ENCODE measurements at regions not wholly inside any gene's neighbourhood (a gene's known extent, or its start where the extent isn't known, plus 50 kb on each side); places are given as distances from the start of the nearest gene placed in this dataset.

- ATAC-seq (ENCODE audit: low read depth): no peak
- Histone ChIP-seq H3K4me3 (ENCODE audit: severe bottlenecking) (no peak overlapping the region), H3K27ac (ENCODE audit: poor library complexity, severe bottlenecking) (no peak overlapping the region), H3K36me3 (ENCODE audit: low read depth) (no peaks in the 10 kb centered on the region), H3K4me1 (ENCODE audit: insufficient read depth, poor library complexity, severe bottlenecking) (no peaks in the 10 kb centered on the region), H3K27me3 (ENCODE audit: insufficient read depth, poor library complexity, severe bottlenecking) (no peaks in the 10 kb centered on the region), H3K9me3 (ENCODE audit: severe bottlenecking) (no peaks in the 10 kb centered on the region)
- TF ChIP-seq, protein P1, sequence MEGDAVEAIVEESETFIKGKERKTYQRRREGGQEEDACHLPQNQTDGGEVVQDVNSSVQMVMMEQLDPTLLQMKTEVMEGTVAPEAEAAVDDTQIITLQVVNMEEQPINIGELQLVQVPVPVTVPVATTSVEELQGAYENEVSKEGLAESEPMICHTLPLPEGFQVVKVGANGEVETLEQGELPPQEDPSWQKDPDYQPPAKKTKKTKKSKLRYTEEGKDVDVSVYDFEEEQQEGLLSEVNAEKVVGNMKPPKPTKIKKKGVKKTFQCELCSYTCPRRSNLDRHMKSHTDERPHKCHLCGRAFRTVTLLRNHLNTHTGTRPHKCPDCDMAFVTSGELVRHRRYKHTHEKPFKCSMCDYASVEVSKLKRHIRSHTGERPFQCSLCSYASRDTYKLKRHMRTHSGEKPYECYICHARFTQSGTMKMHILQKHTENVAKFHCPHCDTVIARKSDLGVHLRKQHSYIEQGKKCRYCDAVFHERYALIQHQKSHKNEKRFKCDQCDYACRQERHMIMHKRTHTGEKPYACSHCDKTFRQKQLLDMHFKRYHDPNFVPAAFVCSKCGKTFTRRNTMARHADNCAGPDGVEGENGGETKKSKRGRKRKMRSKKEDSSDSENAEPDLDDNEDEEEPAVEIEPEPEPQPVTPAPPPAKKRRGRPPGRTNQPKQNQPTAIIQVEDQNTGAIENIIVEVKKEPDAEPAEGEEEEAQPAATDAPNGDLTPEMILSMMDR (IDR thresholded peaks at IDR 0.05; ENCODE audit: poor library complexity, severe bottlenecking): no peak
- no peak for DNase-seq (ENCODE audit: low spot score)
These were observed 168.0 kb upstream of the PHYHIPL start for GRCh38 chr10:59008452-59008851.

DNA sequence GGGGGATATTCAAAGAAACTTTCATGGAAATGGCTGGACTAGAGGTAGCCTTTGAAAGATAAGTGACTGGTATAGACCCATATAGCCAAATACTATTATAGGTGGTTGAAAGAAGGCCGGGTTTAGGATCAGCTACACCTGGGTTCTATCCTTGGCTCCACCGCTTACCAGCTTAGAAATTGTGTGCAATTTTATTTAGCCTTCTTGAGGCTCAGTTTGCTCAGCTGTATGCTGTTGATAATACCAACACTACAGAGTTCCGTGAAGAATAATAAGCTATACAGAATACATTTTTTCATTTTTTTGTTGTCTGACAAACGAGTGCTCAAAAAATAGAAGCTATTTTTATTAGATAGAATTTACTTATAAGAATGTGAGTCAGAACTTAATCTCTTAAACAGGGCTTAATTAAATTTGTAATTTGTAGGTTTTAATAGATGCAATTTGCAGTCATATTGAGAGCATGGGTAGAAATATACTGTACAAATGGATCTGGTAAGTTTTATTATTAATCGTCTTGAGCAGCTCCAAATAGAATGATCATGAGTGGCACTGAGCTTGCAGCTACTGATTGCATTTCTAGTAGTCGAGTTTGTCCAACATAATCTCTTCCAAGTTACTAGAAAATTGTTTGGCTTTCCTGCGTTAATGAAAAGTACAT lies 164.3 kb upstream of the PHYHIPL start:
- Histone ChIP-seq H3K4me1 (ENCODE audit: insufficient read depth, poor library complexity, severe bottlenecking) (no peaks in the 10 kb centered on the region), H3K36me3 (ENCODE audit: low read depth) (no peaks in the 10 kb centered on the region), H3K4me3 (ENCODE audit: severe bottlenecking) (no peak overlapping the region), H3K27me3 (ENCODE audit: insufficient read depth, poor library complexity, severe bottlenecking) (no peaks in the 10 kb centered on the region), H3K9me3 (ENCODE audit: severe bottlenecking) (no peaks in the 10 kb centered on the region), H3K27ac (ENCODE audit: poor library complexity, severe bottlenecking) (no peak overlapping the region)
- DNase-seq (ENCODE audit: low spot score): no peak
- ATAC-seq (ENCODE audit: low read depth): no peak
- TF ChIP-seq, protein P1 (IDR thresholded peaks at IDR 0.05; ENCODE audit: poor library complexity, severe bottlenecking): no peak

GRCh38 chr10:59012839-59013238 lies 163.6 kb upstream of the PHYHIPL start:
- ATAC-seq (ENCODE audit: low read depth) (no peak), DNase-seq (ENCODE audit: low spot score) (no peak)
- Histone ChIP-seq H3K27me3 (ENCODE audit: insufficient read depth, poor library complexity, severe bottlenecking) (no peaks in the 10 kb centered on the region), H3K4me1 (ENCODE audit: insufficient read depth, poor library complexity, severe bottlenecking) (no peaks in the 10 kb centered on the region), H3K27ac (ENCODE audit: poor library complexity, severe bottlenecking) (no peak overlapping the region), H3K4me3 (ENCODE audit: severe bottlenecking) (no peak overlapping the region), H3K9me3 (ENCODE audit: severe bottlenecking) (no peaks in the 10 kb centered on the region), H3K36me3 (ENCODE audit: low read depth) (no peaks in the 10 kb centered on the region)
- TF ChIP-seq, protein P1 (IDR thresholded peaks at IDR 0.05; ENCODE audit: poor library complexity, severe bottlenecking): no peak

DNA sequence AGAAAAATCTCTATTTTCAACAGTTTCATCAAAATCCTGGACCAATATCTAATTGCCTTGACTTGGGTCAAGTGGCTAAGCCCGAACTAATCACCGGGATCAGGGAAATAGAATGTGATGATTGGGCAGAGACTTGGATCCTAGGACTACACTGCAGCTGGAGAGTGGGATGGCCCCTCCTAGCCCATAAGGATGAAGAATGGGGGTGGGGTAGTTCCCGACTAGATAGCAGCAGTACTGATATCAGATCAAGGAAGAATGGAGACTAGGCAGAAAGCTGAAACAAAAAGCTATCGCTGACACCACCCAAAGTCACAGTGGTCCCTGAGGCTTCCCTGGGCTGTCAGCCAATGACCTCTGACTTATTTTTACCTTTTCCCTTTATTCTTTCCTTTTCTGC lies 160.4 kb upstream of the PHYHIPL start:
- DNase-seq (ENCODE audit: low spot score) (no peak), ATAC-seq (ENCODE audit: low read depth) (no peak)
- no peaks in the 10 kb centered on the region for H3K27me3 ChIP-seq (ENCODE audit: insufficient read depth, poor library complexity, severe bottlenecking)
- no peaks in the 10 kb centered on the region for H3K9me3 ChIP-seq (ENCODE audit: severe bottlenecking)
- H3K4me1 ChIP-seq (ENCODE audit: insufficient read depth, poor library complexity, severe bottlenecking): no peaks in the 10 kb centered on the region
- H3K27ac ChIP-seq (ENCODE audit: poor library complexity, severe bottlenecking): no peak overlapping the region
- no peaks in the 10 kb centered on the region for H3K36me3 ChIP-seq (ENCODE audit: low read depth)
- no peak overlapping the region for H3K4me3 ChIP-seq (ENCODE audit: severe bottlenecking)
- TF ChIP-seq, protein P1 (IDR thresholded peaks at IDR 0.05; ENCODE audit: poor library complexity, severe bottlenecking): no peak

DNA sequence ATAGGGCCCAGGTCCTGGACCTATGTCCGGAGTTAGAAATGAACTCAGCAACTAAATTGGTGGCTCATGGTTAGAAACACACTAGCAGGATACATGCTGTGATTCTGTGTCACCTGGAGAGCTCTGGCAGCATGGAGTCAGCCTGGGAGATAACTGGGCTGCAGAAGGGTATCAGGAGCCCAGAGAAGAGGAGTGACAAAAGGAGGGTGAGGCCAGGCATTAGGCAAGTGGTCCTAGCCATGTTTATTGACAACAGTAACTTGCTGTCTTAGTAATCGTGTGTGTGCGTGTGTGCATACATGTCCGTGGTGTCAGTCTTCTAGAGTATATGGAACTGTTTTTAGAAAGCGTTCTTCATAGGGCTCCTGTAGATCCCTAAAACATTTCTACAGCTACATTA lies 157.5 kb upstream of the PHYHIPL start:
- Histone ChIP-seq H3K27ac (ENCODE audit: poor library complexity, severe bottlenecking) (no peak overlapping the region), H3K27me3 (ENCODE audit: insufficient read depth, poor library complexity, severe bottlenecking) (no peaks in the 10 kb centered on the region), H3K9me3 (ENCODE audit: severe bottlenecking) (no peaks in the 10 kb centered on the region), H3K4me1 (ENCODE audit: insufficient read depth, poor library complexity, severe bottlenecking) (no peaks in the 10 kb centered on the region), H3K4me3 (ENCODE audit: severe bottlenecking) (no peak overlapping the region), H3K36me3 (ENCODE audit: low read depth) (no peaks in the 10 kb centered on the region)
- ATAC-seq (ENCODE audit: low read depth) (no peak), DNase-seq (ENCODE audit: low spot score) (no peak)
- TF ChIP-seq, protein P1 (IDR thresholded peaks at IDR 0.05; ENCODE audit: poor library complexity, severe bottlenecking): no peak
